SK-N-SH treated with all-trans-retinoic acid at 6 μM for 48 hours (cell line): ENCODE measurements at regions not wholly inside any gene's neighbourhood (a gene's known extent, or its start where the extent isn't known, plus 50 kb on each side); places are given as distances from the start of the nearest gene placed in this dataset.

Experiments
- SNAI2 ChIP-seq: fragments of 250-450 bp; sonication (Bioruptor Pico); IDR thresholded peaks from 2 replicates; pipeline ENCODE4 v1.5.0; 2020; ENCODE audit warnings: mild to moderate bottlenecking, moderate library complexity
- ZC3H10 ChIP-seq: fragments of 250-450 bp; sonication (Bioruptor Pico); IDR thresholded peaks from 2 replicates; pipeline ENCODE4 v1.5.1; 2021; ENCODE audit warnings: mild to moderate bottlenecking, moderate library complexity
- ZFP3 ChIP-seq: fragments of 250-450 bp; sonication (Bioruptor Pico); IDR thresholded peaks from 2 replicates; pipeline ENCODE4 v1.5.0; 2020; ENCODE audit warnings: mild to moderate bottlenecking, moderate library complexity
- TF ChIP-seq, protein P1 (sequence below): fragments of 250-450 bp; sonication (Bioruptor Pico); IDR thresholded peaks from 2 replicates; pipeline ENCODE4 v1.5.1; 2021; ENCODE audit warnings: mild to moderate bottlenecking, moderate library complexity
- TF ChIP-seq, protein P2 (sequence below): fragments of 250-450 bp; sonication (Bioruptor Pico); IDR thresholded peaks from 2 replicates; pipeline ENCODE4 v1.5.1; 2020; ENCODE audit warnings: low read depth, mild to moderate bottlenecking, moderate library complexity

DNA sequence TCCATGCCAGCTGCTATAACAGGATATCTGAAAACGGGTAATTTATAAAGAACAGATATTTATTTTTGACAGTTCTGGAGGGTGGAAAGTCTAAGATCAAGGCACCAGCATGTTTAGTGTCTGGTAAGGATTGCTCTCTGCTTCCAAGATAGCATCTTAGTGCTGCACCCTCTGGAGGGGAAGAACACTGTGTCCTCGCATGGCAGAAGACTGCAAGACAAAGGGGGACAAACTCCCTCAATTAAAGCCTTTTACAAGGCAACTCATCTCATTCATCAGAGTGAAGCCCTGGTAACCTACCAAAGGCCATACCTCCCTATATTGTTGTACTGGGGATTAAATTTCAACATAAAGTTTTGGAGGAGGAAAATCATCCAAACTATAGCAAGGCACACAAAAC lies 298.9 kb upstream of the EDIL3 start:
- TF ChIP-seq SNAI2 (no peak), ZFP3 (CRISPR knock-in tag) (no peak), ZC3H10 (CRISPR knock-in tag) (no peak)
- TF ChIP-seq, protein P1, sequence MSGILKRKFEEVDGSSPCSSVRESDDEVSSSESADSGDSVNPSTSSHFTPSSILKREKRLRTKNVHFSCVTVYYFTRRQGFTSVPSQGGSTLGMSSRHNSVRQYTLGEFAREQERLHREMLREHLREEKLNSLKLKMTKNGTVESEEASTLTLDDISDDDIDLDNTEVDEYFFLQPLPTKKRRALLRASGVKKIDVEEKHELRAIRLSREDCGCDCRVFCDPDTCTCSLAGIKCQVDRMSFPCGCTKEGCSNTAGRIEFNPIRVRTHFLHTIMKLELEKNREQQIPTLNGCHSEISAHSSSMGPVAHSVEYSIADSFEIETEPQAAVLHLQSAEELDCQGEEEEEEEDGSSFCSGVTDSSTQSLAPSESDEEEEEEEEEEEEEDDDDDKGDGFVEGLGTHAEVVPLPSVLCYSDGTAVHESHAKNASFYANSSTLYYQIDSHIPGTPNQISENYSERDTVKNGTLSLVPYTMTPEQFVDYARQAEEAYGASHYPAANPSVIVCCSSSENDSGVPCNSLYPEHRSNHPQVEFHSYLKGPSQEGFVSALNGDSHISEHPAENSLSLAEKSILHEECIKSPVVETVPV, result no peak
- TF ChIP-seq, protein P2, sequence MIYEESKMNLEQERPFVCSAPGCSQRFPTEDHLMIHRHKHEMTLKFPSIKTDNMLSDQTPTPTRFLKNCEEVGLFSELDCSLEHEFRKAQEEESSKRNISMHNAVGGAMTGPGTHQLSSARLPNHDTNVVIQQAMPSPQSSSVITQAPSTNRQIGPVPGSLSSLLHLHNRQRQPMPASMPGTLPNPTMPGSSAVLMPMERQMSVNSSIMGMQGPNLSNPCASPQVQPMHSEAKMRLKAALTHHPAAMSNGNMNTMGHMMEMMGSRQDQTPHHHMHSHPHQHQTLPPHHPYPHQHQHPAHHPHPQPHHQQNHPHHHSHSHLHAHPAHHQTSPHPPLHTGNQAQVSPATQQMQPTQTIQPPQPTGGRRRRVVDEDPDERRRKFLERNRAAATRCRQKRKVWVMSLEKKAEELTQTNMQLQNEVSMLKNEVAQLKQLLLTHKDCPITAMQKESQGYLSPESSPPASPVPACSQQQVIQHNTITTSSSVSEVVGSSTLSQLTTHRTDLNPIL (CRISPR knock-in tag), result no peak
